ENCODE measurements at regions not wholly inside any gene's neighbourhood (a gene's known extent, or its start where the extent isn't known, plus 50 kb on each side); places are given as distances from the start of the nearest gene placed in this dataset.

GRCh38 chr10:28872587-28873165 is 195.4 kb downstream of the BAMBI start:
- CTCF ChIA-PET, result no interaction called here
- DNase-seq (no peak), ATAC-seq (no peak)
- Mint-ChIP-seq H3K27me3 (no peaks in the 10 kb centered on the region), H3K4me1 (no peaks in the 10 kb centered on the region), H3K9me3 (ENCODE audit: low read depth) (no peaks in the 10 kb centered on the region), H3K27ac (no peak overlapping the region), H3K4me3 (no peak overlapping the region), H3K36me3 (no peaks in the 10 kb centered on the region)

GRCh38 chr10:28873540-28873939 is 196.2 kb downstream of the BAMBI start:
- CTCF ChIA-PET, result no interaction called here
- no peaks in the 10 kb centered on the region for H3K27me3 Mint-ChIP-seq

GRCh38 chr10:28874210-28874609 is 196.9 kb downstream of the BAMBI start:
- Mint-ChIP-seq H3K27me3 (no peaks in the 10 kb centered on the region), H3K4me3 (no peak overlapping the region), H3K27ac (no peak overlapping the region), H3K9me3 (ENCODE audit: low read depth) (no peaks in the 10 kb centered on the region), H3K4me1 (no peaks in the 10 kb centered on the region), H3K36me3 (no peaks in the 10 kb centered on the region)
- ATAC-seq, result no peak
- no peak for DNase-seq
- CTCF ChIA-PET, result no interaction called here

More at GRCh38 chr10:28873540-28873939, 196.2 kb downstream of the BAMBI start:
- Mint-ChIP-seq H3K4me3 (no peak overlapping the region), H3K4me1 (no peaks in the 10 kb centered on the region), H3K36me3 (no peaks in the 10 kb centered on the region), H3K27ac (no peak overlapping the region), H3K9me3 (ENCODE audit: low read depth) (no peaks in the 10 kb centered on the region)
- ATAC-seq (no peak), DNase-seq (no peak)

GRCh38 chr10:28875549-28876081 is 198.3 kb downstream of the BAMBI start:
- no peak overlapping the region for H3K27ac Mint-ChIP-seq
- no peaks in the 10 kb centered on the region for H3K36me3 Mint-ChIP-seq
- no peak for DNase-seq
- H3K4me3 Mint-ChIP-seq, result no peak overlapping the region
- CTCF ChIA-PET, result no interaction called here
- ATAC-seq, result no peak
- no peaks in the 10 kb centered on the region for H3K4me1 Mint-ChIP-seq
- no peaks in the 10 kb centered on the region for H3K27me3 Mint-ChIP-seq
- H3K9me3 Mint-ChIP-seq (ENCODE audit: low read depth), result no peaks in the 10 kb centered on the region

- Mint-ChIP-seq H3K4me3 (no peak overlapping the region), H3K4me1 (no peaks in the 10 kb centered on the region), H3K9me3 (ENCODE audit: low read depth) (no peaks in the 10 kb centered on the region), H3K36me3 (no peaks in the 10 kb centered on the region), H3K27ac (no peak overlapping the region), H3K27me3 (peaks cover 7% of the 10 kb centered on the region)
- CTCF ChIA-PET, result no interaction called here
- ATAC-seq (no peak), DNase-seq (no peak)
Measured at GRCh38 chr10:28878236-28878970, 201.1 kb downstream of the BAMBI start.

- Mint-ChIP-seq H3K4me3 (no peak overlapping the region), H3K4me1 (no peaks in the 10 kb centered on the region), H3K36me3 (no peaks in the 10 kb centered on the region), H3K27ac (no peak overlapping the region), H3K9me3 (ENCODE audit: low read depth) (no peaks in the 10 kb centered on the region), H3K27me3 (peaks cover 7% of the 10 kb centered on the region)
- ATAC-seq (no peak), DNase-seq (no peak)
- CTCF ChIA-PET, result no interaction called here
Measured at GRCh38 chr10:28879246-28879645, 201.9 kb downstream of the BAMBI start.

GRCh38 chr10:28879875-28880682 is 202.8 kb downstream of the BAMBI start:
- H3K4me1 Mint-ChIP-seq, result no peaks in the 10 kb centered on the region
- no peaks in the 10 kb centered on the region for H3K9me3 Mint-ChIP-seq (ENCODE audit: low read depth)
- DNase-seq (no peak), ATAC-seq (no peak)
- no peak overlapping the region for H3K27ac Mint-ChIP-seq
- peaks cover 7% of the 10 kb centered on the region for H3K27me3 Mint-ChIP-seq
- no peaks in the 10 kb centered on the region for H3K36me3 Mint-ChIP-seq
- H3K4me3 Mint-ChIP-seq, result no peak overlapping the region
- CTCF ChIA-PET, result no interaction called here

- H3K9me3 Mint-ChIP-seq (ENCODE audit: low read depth), result no peaks in the 10 kb centered on the region
Measured at GRCh38 chr10:28880683-28880950, 203.3 kb downstream of the BAMBI start.

GRCh38 chr10:28881171-28881882 is 204.0 kb downstream of the BAMBI start:
- DNase-seq, result no peak
- Mint-ChIP-seq H3K9me3 (ENCODE audit: low read depth) (no peaks in the 10 kb centered on the region), H3K36me3 (no peaks in the 10 kb centered on the region), H3K27ac (no peak overlapping the region), H3K4me1 (no peaks in the 10 kb centered on the region), H3K27me3 (peaks cover 7% of the 10 kb centered on the region), H3K4me3 (no peak overlapping the region)
- CTCF ChIA-PET, result no interaction called here
- ATAC-seq, result no peak

More at GRCh38 chr10:28880683-28880950, 203.3 kb downstream of the BAMBI start:
- no peak for DNase-seq
- Mint-ChIP-seq H3K27ac (no peak overlapping the region), H3K4me1 (no peaks in the 10 kb centered on the region), H3K27me3 (peaks cover 7% of the 10 kb centered on the region), H3K4me3 (no peak overlapping the region), H3K36me3 (no peaks in the 10 kb centered on the region)
- CTCF ChIA-PET, result no interaction called here
- no peak for ATAC-seq

GRCh38 chr10:28883741-28884423 is 206.6 kb downstream of the BAMBI start:
- no peaks in the 10 kb centered on the region for H3K36me3 Mint-ChIP-seq
- no peaks in the 10 kb centered on the region for H3K4me1 Mint-ChIP-seq
- H3K9me3 Mint-ChIP-seq (ENCODE audit: low read depth), result no peaks in the 10 kb centered on the region
- CTCF ChIA-PET, result no interaction called here
- peaks cover 7% of the 10 kb centered on the region for H3K27me3 Mint-ChIP-seq
- no peak overlapping the region for H3K4me3 Mint-ChIP-seq
- no peak overlapping the region for H3K27ac Mint-ChIP-seq
- no peak for ATAC-seq
- no peak for DNase-seq

- Mint-ChIP-seq H3K4me3 (no peak overlapping the region), H3K9me3 (ENCODE audit: low read depth) (no peaks in the 10 kb centered on the region)
Measured at GRCh38 chr10:28890121-28890950, 213.0 kb downstream of the BAMBI start.

GRCh38 chr10:28891058-28891713 is 213.9 kb downstream of the BAMBI start:
- H3K27me3 Mint-ChIP-seq, result no peaks in the 10 kb centered on the region
- ATAC-seq, result no peak
- no peaks in the 10 kb centered on the region for H3K9me3 Mint-ChIP-seq (ENCODE audit: low read depth)
- no peaks in the 10 kb centered on the region for H3K36me3 Mint-ChIP-seq
- no peak overlapping the region for H3K27ac Mint-ChIP-seq
- H3K4me3 Mint-ChIP-seq, result no peak overlapping the region
- CTCF ChIA-PET, result interaction anchor here (0.5 kb wide), 1 partner anchor 208 kb away, joined by 3 read pairs; no protein-coding TSS in a partner anchor
- H3K4me1 Mint-ChIP-seq, result no peaks in the 10 kb centered on the region
- no peak for DNase-seq

More at GRCh38 chr10:28890121-28890950, 213.0 kb downstream of the BAMBI start:
- ATAC-seq (no peak), DNase-seq (no peak)
- Mint-ChIP-seq H3K4me1 (no peaks in the 10 kb centered on the region), H3K27me3 (no peaks in the 10 kb centered on the region), H3K36me3 (no peaks in the 10 kb centered on the region), H3K27ac (no peak overlapping the region)
- CTCF ChIA-PET, result no interaction called here

Data from activated CD8-positive, alpha-beta memory T cell treated with anti-CD3 and anti-CD28 coated beads, Interleukin-2, amount 10 ng/mL, durations not matched to agents 7 days and 5 days (primary cell).